MG63 (cell line): ENCODE measurements at regions not wholly inside any gene's neighbourhood (a gene's known extent, or its start where the extent isn't known, plus 50 kb on each side); places are given as distances from the start of the nearest gene placed in this dataset.

ENCODE experiments used
- DNase-seq: peaks from one replicate; pipeline ENCODE4 v3.0.0-alpha.2; 2020
- H3K27me3 ChIP-seq: fragments of 250-450 bp; sonication (Bioruptor Pico); 2 replicates; pipeline ENCODE4 v1.5.1; 2020; ENCODE audit warnings: mild to moderate bottlenecking, moderate library complexity
- H3K36me3 ChIP-seq: fragments of 250-450 bp; sonication (Bioruptor Pico); 2 replicates; pipeline ENCODE4 v1.5.1; 2020; ENCODE audit warnings: mild to moderate bottlenecking, moderate library complexity
- H3K4me3 ChIP-seq: fragments of 250-450 bp; sonication (Bioruptor Pico); 2 replicates; pipeline ENCODE4 v1.5.1; 2020; ENCODE audit warnings: mild to moderate bottlenecking, moderate library complexity
- H3K9me3 ChIP-seq: fragments of 250-450 bp; sonication (Bioruptor Pico); 2 replicates; pipeline ENCODE4 v1.5.1; 2020; ENCODE audit warnings: mild to moderate bottlenecking, moderate library complexity

DNA sequence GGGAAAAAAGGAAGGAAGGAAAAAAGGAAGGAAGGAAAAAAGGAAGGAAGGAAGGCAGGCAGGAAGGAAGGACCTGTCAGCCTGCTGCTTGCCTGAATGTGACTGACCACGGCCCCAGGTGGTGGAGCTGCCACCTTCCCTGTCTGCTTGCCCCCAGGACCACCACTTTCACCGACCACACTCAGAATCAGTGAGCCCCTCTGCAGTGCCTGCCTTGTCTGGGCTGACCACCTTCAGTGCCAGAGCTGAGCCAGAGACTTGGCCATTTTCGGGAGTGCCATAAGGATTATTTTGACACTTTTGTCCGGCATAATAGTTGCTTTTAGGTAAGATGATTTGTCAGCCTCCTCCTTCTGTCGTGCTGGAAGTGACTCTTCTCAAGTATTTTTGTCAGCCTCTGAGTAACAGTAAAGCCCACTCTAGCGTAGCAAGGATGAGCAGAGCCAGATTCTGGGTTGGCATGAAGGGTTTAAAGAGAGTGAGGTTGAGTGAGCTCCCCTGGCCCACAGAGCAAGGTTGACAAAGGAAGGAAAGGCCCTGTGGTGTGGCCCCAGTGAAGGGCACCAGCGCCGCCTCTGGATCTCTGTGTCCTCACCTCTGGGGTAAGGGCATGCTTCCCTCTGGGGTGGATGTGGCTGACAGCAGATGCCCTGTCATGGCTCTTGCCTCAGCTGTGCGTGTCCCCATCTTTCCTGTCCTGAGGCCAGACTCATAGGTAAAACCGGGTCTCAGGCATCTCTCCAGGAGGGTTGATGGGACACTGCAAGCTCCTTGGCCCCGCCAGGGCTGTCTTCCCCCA lies 214.7 kb upstream of the FOXQ1 start:
- Histone ChIP-seq H3K27me3 (no peaks in the 10 kb centered on the region), H3K36me3 (no peaks in the 10 kb centered on the region), H3K4me3 (no peak overlapping the region), H3K9me3 (no peaks in the 10 kb centered on the region)
- DNase-seq, result no peak

- no peaks in the 10 kb centered on the region for H3K27me3 ChIP-seq
- no peaks in the 10 kb centered on the region for H3K36me3 ChIP-seq
- no peak overlapping the region for H3K4me3 ChIP-seq
- no peak for DNase-seq
- no peaks in the 10 kb centered on the region for H3K9me3 ChIP-seq
Observed at GRCh38 chr6:1094306-1094705, 217.6 kb upstream of the FOXQ1 start.

GRCh38 chr6:1091900-1092299 lies 220.0 kb upstream of the FOXQ1 start:
- no peak for DNase-seq
- Histone ChIP-seq H3K9me3 (no peaks in the 10 kb centered on the region), H3K4me3 (no peak overlapping the region), H3K27me3 (no peaks in the 10 kb centered on the region), H3K36me3 (no peaks in the 10 kb centered on the region)

DNA sequence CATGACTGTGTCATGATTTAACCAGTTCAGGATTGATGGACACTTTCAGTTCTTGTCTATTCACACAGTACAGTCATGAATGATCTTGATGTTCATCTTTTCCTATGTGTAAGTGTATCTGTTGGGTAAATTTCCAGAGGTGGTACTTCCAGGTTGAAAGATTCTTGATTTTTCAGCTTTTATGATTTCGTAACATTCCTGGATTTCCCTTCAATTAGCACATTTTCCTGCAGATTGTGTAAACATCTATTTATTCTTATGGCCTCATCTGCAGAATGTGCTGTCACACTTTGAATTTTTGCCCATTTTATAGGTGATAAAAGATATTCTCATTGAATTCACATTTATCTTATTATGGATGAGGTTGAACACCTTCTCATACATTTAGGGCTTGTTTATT lies 222.0 kb upstream of the FOXQ1 start:
- Histone ChIP-seq H3K4me3 (no peak overlapping the region), H3K27me3 (no peaks in the 10 kb centered on the region), H3K9me3 (no peaks in the 10 kb centered on the region), H3K36me3 (no peaks in the 10 kb centered on the region)
- no peak for DNase-seq

- Histone ChIP-seq H3K4me3 (no peak overlapping the region), H3K9me3 (no peaks in the 10 kb centered on the region), H3K27me3 (no peaks in the 10 kb centered on the region), H3K36me3 (no peaks in the 10 kb centered on the region)
- peak; percentile 30 for DNase-seq
Observed at GRCh38 chr6:1088492-1089001, 223.4 kb upstream of the FOXQ1 start.

DNA sequence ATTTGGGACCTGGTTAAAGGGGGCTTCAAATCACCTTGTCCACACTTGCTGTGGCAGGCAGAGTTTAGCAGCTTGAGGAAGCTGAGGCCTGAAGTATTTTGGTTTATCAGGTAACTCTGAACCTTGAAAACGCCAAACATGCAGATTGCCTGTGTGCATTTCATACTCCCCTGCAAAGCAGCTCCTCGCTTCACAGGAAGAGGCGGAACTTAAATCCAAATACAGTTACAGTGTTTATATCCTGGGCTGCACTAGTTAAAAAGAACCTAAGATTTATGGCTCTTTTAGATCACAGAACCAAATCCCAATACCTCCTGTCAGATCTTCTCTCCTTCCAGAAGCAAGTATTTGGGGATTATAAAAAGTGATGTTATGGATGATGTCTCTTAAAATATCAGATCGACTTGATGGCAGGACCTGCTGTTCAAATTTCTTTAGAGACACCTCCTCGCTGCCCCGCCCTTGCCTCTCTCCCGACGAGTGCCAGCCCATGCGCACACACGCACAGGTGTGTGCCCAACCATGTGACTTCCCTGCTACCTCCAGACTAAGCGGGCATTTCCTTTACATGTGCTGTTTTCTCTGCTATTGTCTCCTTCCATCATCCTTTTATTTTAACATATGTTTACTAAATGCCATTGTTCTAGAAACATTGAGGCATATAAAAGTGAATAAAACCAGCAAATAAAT lies 224.6 kb upstream of the FOXQ1 start:
- Histone ChIP-seq H3K27me3 (no peaks in the 10 kb centered on the region), H3K36me3 (no peaks in the 10 kb centered on the region), H3K9me3 (no peaks in the 10 kb centered on the region), H3K4me3 (no peak overlapping the region)
- no peak for DNase-seq

DNA sequence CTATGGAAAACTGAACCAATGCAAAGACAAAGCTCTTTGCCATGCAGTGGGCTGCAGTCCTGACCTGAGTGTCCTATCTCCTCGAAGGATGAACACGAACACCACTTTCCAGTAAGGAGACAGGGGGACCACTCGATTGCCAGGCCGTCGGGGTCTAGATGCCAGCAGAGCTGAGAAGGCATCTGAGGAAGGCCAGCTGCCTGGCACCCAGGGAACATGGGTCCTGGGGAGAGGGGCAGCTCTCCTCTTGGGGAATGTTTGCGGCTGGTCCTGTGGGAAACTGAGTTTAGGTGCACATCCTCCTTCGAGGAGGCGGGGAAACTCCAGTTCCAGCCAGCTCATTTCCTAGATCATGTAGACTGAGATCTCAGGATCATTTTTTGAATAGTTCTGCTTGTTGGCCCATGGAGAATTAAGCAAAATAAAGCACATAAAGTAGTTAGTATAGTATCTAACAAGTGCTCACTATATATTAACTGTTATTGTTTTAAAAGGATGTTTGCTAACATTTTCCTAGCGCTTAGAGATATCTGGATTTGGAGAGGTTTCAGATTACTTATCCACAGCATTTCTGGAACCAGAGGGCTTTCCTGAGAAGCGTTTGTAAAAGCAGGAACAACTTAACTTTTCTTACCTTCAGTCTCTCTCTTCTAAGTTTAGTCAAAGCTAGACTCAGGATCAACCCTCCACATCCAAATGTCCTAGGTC lies 225.3 kb upstream of the FOXQ1 start:
- Histone ChIP-seq H3K36me3 (no peaks in the 10 kb centered on the region), H3K4me3 (no peak overlapping the region), H3K27me3 (no peaks in the 10 kb centered on the region), H3K9me3 (no peaks in the 10 kb centered on the region)
- DNase-seq, result no peak

DNA sequence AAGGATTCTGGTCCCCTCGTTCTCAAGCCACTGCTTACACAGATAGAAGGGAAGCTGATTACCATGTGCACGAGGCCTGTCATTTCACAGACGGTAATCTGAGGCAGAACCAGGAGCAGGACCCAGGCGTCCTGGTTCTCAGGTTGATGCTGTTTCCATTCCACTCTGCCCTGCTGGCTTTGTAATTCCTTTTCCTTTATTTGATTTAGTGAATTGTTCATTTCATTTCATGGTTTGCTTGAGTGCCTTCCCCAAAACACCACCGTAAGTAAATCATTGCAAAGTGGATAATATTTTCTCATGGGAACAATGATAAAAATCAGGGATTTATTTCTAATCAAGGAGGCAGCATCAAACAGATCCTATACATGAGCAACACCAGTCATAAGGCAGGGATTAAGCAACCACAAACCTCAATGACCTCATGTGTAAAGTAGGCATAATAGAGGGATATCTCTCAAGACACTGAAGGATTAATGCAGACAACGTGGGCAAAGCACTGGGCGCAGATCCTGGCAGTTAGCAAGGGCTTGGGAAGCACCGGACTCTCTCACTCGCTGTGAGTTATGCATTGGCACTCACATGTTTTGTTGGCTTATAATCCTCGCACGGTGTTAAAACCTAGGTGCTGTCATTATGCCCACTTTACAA lies 229.5 kb upstream of the FOXQ1 start:
- peak; percentile 88 for DNase-seq
- Histone ChIP-seq H3K4me3 (no peak overlapping the region), H3K27me3 (no peaks in the 10 kb centered on the region), H3K9me3 (no peaks in the 10 kb centered on the region), H3K36me3 (no peaks in the 10 kb centered on the region)

- no peak overlapping the region for H3K4me3 ChIP-seq
- no peaks in the 10 kb centered on the region for H3K27me3 ChIP-seq
- DNase-seq, result no peak
- no peaks in the 10 kb centered on the region for H3K36me3 ChIP-seq
- H3K9me3 ChIP-seq, result no peaks in the 10 kb centered on the region
Observed at GRCh38 chr6:1081551-1082284, 230.2 kb upstream of the FOXQ1 start.

DNA sequence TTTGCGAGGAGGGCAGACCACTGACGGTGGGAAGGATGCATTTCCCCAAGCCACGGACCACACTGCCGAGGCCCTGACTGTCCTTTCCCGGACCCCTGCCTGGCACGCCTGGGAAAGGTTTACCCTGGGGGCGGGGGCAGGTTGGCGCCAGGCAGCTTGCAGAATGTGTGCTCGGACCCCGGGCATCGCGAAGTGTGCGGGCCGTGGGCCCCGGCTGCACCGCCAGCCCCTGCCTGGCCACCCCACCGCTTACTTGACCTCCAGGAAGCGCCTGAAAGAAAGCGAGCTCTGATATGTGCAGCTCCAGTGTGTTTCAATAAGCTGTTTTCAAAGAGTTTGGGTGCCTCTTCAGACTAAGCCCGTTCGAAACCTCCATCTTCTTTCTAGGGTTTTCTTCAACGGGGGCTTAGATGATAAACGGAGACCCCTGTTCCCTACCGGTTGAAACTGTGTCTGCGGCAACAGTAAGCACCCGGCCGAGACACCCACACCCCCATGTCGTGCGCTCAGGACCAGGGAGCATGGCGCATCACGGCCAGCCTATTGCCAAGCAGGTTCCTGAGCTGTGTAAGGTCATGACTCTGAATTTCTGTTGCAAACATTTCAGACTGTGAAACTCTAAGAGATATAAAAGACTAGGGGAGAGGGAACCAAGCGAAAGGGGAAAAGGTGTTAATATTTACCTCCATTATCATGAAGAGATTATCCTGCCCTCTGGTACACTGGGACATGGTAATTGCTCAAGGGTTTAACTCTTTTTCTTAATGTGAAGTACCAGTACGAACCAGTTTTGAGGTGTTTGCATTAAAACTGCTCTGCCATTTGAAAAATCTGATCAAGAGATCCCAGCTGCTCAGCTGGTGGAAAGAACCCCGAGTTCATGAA lies 231.2 kb upstream of the FOXQ1 start:
- H3K27me3 ChIP-seq, result no peaks in the 10 kb centered on the region
- no peak overlapping the region for H3K4me3 ChIP-seq
- no peak for DNase-seq
- no peaks in the 10 kb centered on the region for H3K36me3 ChIP-seq
- H3K9me3 ChIP-seq, result no peaks in the 10 kb centered on the region

DNA sequence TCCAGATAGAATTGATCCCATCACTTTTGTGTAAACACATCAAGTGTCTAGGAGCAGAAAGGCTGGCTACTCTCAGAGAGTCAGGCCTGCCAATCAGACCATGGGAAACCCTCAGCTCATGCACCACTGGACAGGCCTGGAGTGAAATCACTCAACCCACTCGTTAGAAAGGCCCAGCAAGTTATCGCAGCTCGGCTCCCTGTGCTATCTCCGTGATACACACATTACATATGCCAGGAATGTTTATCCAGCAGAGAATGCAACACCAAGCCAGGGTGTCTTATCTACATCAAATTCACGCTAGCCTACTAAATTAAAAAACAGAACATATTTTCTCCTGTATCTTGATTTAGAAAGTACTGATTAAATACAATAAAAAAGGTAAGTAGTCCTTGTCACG lies 232.4 kb upstream of the FOXQ1 start:
- H3K27me3 ChIP-seq, result no peaks in the 10 kb centered on the region
- H3K9me3 ChIP-seq, result no peaks in the 10 kb centered on the region
- no peaks in the 10 kb centered on the region for H3K36me3 ChIP-seq
- H3K4me3 ChIP-seq, result no peak overlapping the region
- no peak for DNase-seq

GRCh38 chr6:1077478-1078416 lies 234.2 kb upstream of the FOXQ1 start:
- Histone ChIP-seq H3K36me3 (no peaks in the 10 kb centered on the region), H3K9me3 (no peaks in the 10 kb centered on the region), H3K27me3 (no peaks in the 10 kb centered on the region), H3K4me3 (no peak overlapping the region)
- DNase-seq, result no peak

GRCh38 chr6:1076531-1077459 lies 235.1 kb upstream of the FOXQ1 start:
- Histone ChIP-seq H3K27me3 (no peaks in the 10 kb centered on the region), H3K9me3 (no peaks in the 10 kb centered on the region), H3K4me3 (no peak overlapping the region), H3K36me3 (no peaks in the 10 kb centered on the region)
- DNase-seq, result no peak

DNA sequence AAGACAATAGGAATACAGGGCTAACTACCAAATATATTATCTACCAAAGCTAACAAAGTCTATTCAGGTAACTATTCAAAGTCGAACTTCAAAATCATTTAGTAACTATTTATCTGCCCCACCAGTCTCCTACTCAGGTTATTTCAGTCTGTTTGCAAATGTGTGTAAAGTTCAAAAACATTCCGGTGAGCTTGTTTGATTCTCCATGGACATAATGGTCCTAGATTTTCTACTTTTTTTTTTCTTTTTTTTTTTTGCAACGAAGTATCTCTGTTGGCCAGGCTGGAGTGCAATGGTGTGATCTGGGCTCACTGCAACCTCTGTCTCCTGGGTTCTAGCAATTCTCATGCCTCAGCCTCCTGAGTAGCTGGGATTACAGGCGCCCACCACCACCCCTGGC lies 236.0 kb upstream of the FOXQ1 start:
- no peaks in the 10 kb centered on the region for H3K27me3 ChIP-seq
- H3K9me3 ChIP-seq, result no peaks in the 10 kb centered on the region
- DNase-seq, result no peak
- no peak overlapping the region for H3K4me3 ChIP-seq
- no peaks in the 10 kb centered on the region for H3K36me3 ChIP-seq
